Liver (tissue), 8 donors: ENCODE measurements at regions not wholly inside any gene's neighbourhood (a gene's known extent, or its start where the extent isn't known, plus 50 kb on each side); places are given as distances from the start of the nearest gene placed in this dataset.

Experiments
- DNase-seq: peaks from one replicate; pipeline ENCODE4 v3.0.0-alpha.2; 2017; ENCODE audit warnings: low spot score
- H3K27ac ChIP-seq, 2 donors: one replicate each; pipeline ENCODE4 v1.7.0; 2013; ENCODE audit warnings: inconsistent platforms in 2 of 2, low read length in 2 of 2, control low read depth in 1 of 2, low read depth in 1 of 2, mild to moderate bottlenecking in 1 of 2
- H3K27me3 ChIP-seq, 4 donors: one replicate each; pipeline versions ENCODE4 v1.6.1 to v1.7.0; 2013; ENCODE audit warnings: low read length in 3 of 4, inconsistent platforms in 1 of 4, mild to moderate bottlenecking in 1 of 4, moderate library complexity in 1 of 4; ENCODE audit not compliant: control insufficient read depth in 4 of 4, insufficient read depth in 4 of 4
- H3K36me3 ChIP-seq, 4 donors: one replicate each; pipeline versions ENCODE4 v1.6.1 to v1.7.0; 2013; ENCODE audit warnings: low read length in 3 of 4, mild to moderate bottlenecking in 3 of 4, low read depth in 1 of 4, moderate library complexity in 1 of 4; ENCODE audit not compliant: control insufficient read depth in 4 of 4, insufficient read depth in 3 of 4
- H3K4me1 ChIP-seq, 4 donors: one replicate each; pipeline versions ENCODE4 v1.6.1 to v1.7.0; 2013; ENCODE audit warnings: low read length in 3 of 4, mild to moderate bottlenecking in 3 of 4, moderate library complexity in 1 of 4; ENCODE audit not compliant: control insufficient read depth in 4 of 4, insufficient read depth in 4 of 4
- H3K4me3 ChIP-seq, 3 donors: one replicate each; pipeline versions ENCODE4 v1.6.1 to v1.7.0; 2013; ENCODE audit warnings: low read length in 3 of 3, control low read depth in 1 of 3, low read depth in 1 of 3, mild to moderate bottlenecking in 1 of 3
- H3K9ac ChIP-seq, 2 donors: one replicate each; pipeline ENCODE4 v1.7.0; 2013; ENCODE audit warnings: low read length in 2 of 2, mild to moderate bottlenecking in 2 of 2, moderate library complexity in 2 of 2, control low read depth in 1 of 2, low read depth in 1 of 2
- H3K9me3 ChIP-seq, 4 donors: one replicate each; pipeline versions ENCODE4 v1.6.1 to v1.7.0; 2013; ENCODE audit warnings: low read length in 3 of 4; ENCODE audit not compliant: control insufficient read depth in 4 of 4
- EGR1 ChIP-seq, 2 donors: IDR thresholded peaks; 2 replicates each; pipeline ENCODE4 v1.6.1; 2016 to 2018; ENCODE audit warnings: antibody characterized with exemption in 2 of 2, low read depth in 2 of 2
- FOXA1 ChIP-seq: IDR thresholded peaks from 2 replicates; pipeline ENCODE4 v1.6.1; 2016; ENCODE audit warnings: antibody characterized with exemption
- FOXA2 ChIP-seq: IDR thresholded peaks from 2 replicates; pipeline ENCODE4 v1.6.1; 2016; ENCODE audit warnings: antibody characterized with exemption
- GABPA ChIP-seq, 2 donors: IDR thresholded peaks in 1 of 2; conservative IDR thresholded peaks in 1 of 2; 2 replicates each; pipeline ENCODE4 v1.6.1; 2016; ENCODE audit warnings: antibody characterized with exemption in 2 of 2, mild to moderate bottlenecking in 1 of 2, moderate library complexity in 1 of 2
- HNF4A ChIP-seq, 2 donors: conservative IDR thresholded peaks; 2 replicates each; pipeline ENCODE4 v1.6.1; 2016; ENCODE audit warnings: antibody characterized with exemption in 2 of 2, mild to moderate bottlenecking in 2 of 2
- HNF4G ChIP-seq: IDR thresholded peaks from 2 replicates; pipeline ENCODE4 v1.6.1; 2016; ENCODE audit warnings: antibody characterized with exemption
- JUND ChIP-seq, 2 donors: IDR thresholded peaks; 2 replicates each; pipeline ENCODE4 v1.6.1; 2016; ENCODE audit warnings: antibody characterized with exemption in 2 of 2
- NR2F2 ChIP-seq: IDR thresholded peaks from 2 replicates; pipeline ENCODE4 v1.6.1; 2016; ENCODE audit warnings: antibody characterized with exemption
- RXRA ChIP-seq, 2 donors: IDR thresholded peaks; 2 replicates each; pipeline ENCODE4 v1.6.1; 2017 to 2018; ENCODE audit warnings: antibody characterized with exemption in 2 of 2, mild to moderate bottlenecking in 1 of 2
- SP1 ChIP-seq: IDR thresholded peaks from 2 replicates; pipeline ENCODE4 v1.6.1; 2018; ENCODE audit warnings: antibody characterized with exemption, mild to moderate bottlenecking
- TAF1 ChIP-seq: conservative IDR thresholded peaks from 2 replicates; pipeline ENCODE4 v1.6.1; 2016; ENCODE audit warnings: antibody characterized with exemption, mild to moderate bottlenecking
- YY1 ChIP-seq: IDR thresholded peaks from 2 replicates; pipeline ENCODE4 v1.6.1; 2016; ENCODE audit warnings: antibody characterized with exemption, mild to moderate bottlenecking
- WGBS: extraction: QIAGEN DNeasy Blood & Tissue Kit; methylation state at CpG from one replicate; pipeline ENCODE4 v1.1.7; 2013; 5-methylcytosine and 5-hydroxymethylcytosine counted together
- TF ChIP-seq, protein P1 (sequence below): IDR thresholded peaks from 2 replicates; pipeline ENCODE4 v1.6.1; 2016; ENCODE audit warnings: antibody characterized with exemption
- TF ChIP-seq, protein P2 (sequence below): fragments of 150-350 bp; IDR thresholded peaks from 2 replicates; pipeline ENCODE4 v1.5.1; 2017; ENCODE audit warnings: improper control_type of control experiment, low read depth, low read length; ENCODE audit not compliant: missing input control
- TF ChIP-seq, protein P3 (sequence below): IDR thresholded peaks from 2 replicates; pipeline ENCODE4 v1.6.1; 2016; ENCODE audit warnings: antibody characterized with exemption, mild to moderate bottlenecking
- TF ChIP-seq, protein P4 (sequence below): IDR thresholded peaks from 2 replicates; pipeline ENCODE4 v1.6.1; 2016; ENCODE audit warnings: antibody characterized with exemption
- TF ChIP-seq, protein P5 (sequence below): IDR thresholded peaks from 2 replicates; pipeline ENCODE4 v1.6.1; 2016; ENCODE audit warnings: antibody characterized with exemption
- donor health status: healthy.
- donor health status: healthy.
- donor health status: healthy.
- donor health status: healthy.
- donor health status: healthy.

DNA sequence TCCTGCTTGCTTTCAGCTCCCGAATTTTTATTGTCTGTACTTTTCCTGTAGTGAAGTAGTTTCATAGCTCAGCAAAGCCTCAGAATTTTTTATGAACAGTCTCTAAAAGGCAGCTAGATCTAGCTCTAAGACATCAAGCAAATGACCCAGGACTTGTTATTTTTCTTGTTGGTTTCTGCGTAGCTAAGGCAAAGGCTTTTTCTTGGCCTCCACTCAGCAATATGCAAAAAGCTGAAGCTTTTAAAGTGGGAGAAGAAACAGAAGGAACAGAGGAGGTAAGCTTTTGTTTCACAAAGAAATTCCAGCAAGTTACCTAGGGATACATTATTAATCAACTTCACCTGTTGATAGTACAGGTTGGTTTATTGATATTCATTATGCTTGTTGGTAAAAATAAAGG, 235.9 kb downstream of the PCDH20 start:
- TF ChIP-seq, protein P1, sequence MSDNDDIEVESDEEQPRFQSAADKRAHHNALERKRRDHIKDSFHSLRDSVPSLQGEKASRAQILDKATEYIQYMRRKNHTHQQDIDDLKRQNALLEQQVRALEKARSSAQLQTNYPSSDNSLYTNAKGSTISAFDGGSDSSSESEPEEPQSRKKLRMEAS = no peak
- TF ChIP-seq RXRA (IDR thresholded peaks at IDR 0.05) = no peak
- TF ChIP-seq HNF4G = no peak
- no peak for TF ChIP-seq FOXA1
- TF ChIP-seq EGR1 (IDR thresholded peaks at IDR 0.05; ENCODE audit: low read depth in 2 of 2) = no peak
- no peak for TF ChIP-seq YY1
- no peak for TF ChIP-seq SP1
- TF ChIP-seq NR2F2 = no peak
- TF ChIP-seq, protein P2, sequence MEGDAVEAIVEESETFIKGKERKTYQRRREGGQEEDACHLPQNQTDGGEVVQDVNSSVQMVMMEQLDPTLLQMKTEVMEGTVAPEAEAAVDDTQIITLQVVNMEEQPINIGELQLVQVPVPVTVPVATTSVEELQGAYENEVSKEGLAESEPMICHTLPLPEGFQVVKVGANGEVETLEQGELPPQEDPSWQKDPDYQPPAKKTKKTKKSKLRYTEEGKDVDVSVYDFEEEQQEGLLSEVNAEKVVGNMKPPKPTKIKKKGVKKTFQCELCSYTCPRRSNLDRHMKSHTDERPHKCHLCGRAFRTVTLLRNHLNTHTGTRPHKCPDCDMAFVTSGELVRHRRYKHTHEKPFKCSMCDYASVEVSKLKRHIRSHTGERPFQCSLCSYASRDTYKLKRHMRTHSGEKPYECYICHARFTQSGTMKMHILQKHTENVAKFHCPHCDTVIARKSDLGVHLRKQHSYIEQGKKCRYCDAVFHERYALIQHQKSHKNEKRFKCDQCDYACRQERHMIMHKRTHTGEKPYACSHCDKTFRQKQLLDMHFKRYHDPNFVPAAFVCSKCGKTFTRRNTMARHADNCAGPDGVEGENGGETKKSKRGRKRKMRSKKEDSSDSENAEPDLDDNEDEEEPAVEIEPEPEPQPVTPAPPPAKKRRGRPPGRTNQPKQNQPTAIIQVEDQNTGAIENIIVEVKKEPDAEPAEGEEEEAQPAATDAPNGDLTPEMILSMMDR = no peak
- no peak for TF ChIP-seq GABPA (IDR thresholded peaks at IDR 0.05 in 1 of 2, conservative IDR thresholded peaks at IDR 0.05 in 1 of 2)
- DNase-seq = no peak
- 56% methylated on average over 2 of the region's 2 CpGs for WGBS
- no peaks in the 10 kb centered on the region for H3K4me1 ChIP-seq
- no peak overlapping the region for H3K4me3 ChIP-seq
- H3K27me3 ChIP-seq = no peaks in the 10 kb centered on the region
- H3K9me3 ChIP-seq = no peaks in the 10 kb centered on the region
- H3K9ac ChIP-seq = no peak overlapping the region
- H3K36me3 ChIP-seq = no peaks in the 10 kb centered on the region
- H3K27ac ChIP-seq = no peak overlapping the region

DNA sequence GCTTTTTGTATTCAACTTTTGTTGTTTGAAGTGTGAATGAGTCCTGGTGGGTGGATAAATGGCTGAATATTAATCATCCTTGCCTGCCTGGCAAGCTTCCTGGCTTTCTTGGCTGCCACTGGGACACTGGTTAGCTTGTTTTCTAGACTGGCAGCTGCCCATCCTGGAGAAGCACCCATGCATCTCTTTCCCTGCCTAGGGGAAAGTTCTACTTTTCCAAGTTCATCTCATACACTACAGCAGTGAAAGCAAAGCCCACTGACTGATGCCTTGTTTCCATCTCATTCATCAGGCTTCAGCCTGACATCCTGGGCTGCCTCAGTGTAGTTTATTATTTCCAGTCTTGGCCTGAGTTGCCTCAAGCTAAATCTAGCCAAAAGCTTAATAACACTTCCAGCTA, 244.8 kb downstream of the PCDH20 start:
- H3K36me3 ChIP-seq = no peaks in the 10 kb centered on the region
- H3K9me3 ChIP-seq = no peaks in the 10 kb centered on the region

More for the DNA sequence above, 244.8 kb downstream of the PCDH20 start:
- H3K27ac ChIP-seq = no peak overlapping the region
- TF ChIP-seq EGR1 (IDR thresholded peaks at IDR 0.05; ENCODE audit: low read depth in 2 of 2) (no peak), JUND (IDR thresholded peaks at IDR 0.05) (no peak), HNF4A (conservative IDR thresholded peaks at IDR 0.05) (no peak), FOXA1 (no peak), SP1 (no peak), TAF1 (no peak), NR2F2 (no peak), FOXA2 (no peak)
- TF ChIP-seq, protein P3, sequence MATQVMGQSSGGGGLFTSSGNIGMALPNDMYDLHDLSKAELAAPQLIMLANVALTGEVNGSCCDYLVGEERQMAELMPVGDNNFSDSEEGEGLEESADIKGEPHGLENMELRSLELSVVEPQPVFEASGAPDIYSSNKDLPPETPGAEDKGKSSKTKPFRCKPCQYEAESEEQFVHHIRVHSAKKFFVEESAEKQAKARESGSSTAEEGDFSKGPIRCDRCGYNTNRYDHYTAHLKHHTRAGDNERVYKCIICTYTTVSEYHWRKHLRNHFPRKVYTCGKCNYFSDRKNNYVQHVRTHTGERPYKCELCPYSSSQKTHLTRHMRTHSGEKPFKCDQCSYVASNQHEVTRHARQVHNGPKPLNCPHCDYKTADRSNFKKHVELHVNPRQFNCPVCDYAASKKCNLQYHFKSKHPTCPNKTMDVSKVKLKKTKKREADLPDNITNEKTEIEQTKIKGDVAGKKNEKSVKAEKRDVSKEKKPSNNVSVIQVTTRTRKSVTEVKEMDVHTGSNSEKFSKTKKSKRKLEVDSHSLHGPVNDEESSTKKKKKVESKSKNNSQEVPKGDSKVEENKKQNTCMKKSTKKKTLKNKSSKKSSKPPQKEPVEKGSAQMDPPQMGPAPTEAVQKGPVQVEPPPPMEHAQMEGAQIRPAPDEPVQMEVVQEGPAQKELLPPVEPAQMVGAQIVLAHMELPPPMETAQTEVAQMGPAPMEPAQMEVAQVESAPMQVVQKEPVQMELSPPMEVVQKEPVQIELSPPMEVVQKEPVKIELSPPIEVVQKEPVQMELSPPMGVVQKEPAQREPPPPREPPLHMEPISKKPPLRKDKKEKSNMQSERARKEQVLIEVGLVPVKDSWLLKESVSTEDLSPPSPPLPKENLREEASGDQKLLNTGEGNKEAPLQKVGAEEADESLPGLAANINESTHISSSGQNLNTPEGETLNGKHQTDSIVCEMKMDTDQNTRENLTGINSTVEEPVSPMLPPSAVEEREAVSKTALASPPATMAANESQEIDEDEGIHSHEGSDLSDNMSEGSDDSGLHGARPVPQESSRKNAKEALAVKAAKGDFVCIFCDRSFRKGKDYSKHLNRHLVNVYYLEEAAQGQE = no peak
- TF ChIP-seq, protein P2 = no peak
- TF ChIP-seq, protein P4, sequence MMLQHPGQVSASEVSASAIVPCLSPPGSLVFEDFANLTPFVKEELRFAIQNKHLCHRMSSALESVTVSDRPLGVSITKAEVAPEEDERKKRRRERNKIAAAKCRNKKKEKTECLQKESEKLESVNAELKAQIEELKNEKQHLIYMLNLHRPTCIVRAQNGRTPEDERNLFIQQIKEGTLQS = no peak
- TF ChIP-seq, protein P1 = no peak
- TF ChIP-seq, protein P5, sequence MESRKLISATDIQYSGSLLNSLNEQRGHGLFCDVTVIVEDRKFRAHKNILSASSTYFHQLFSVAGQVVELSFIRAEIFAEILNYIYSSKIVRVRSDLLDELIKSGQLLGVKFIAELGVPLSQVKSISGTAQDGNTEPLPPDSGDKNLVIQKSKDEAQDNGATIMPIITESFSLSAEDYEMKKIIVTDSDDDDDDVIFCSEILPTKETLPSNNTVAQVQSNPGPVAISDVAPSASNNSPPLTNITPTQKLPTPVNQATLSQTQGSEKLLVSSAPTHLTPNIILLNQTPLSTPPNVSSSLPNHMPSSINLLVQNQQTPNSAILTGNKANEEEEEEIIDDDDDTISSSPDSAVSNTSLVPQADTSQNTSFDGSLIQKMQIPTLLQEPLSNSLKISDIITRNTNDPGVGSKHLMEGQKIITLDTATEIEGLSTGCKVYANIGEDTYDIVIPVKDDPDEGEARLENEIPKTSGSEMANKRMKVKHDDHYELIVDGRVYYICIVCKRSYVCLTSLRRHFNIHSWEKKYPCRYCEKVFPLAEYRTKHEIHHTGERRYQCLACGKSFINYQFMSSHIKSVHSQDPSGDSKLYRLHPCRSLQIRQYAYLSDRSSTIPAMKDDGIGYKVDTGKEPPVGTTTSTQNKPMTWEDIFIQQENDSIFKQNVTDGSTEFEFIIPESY = no peak
- no peaks in the 10 kb centered on the region for H3K4me1 ChIP-seq
- no peak for DNase-seq
- H3K27me3 ChIP-seq = peaks cover 0 to 5% (median 0%) of the 10 kb centered on the region in 4 donors
- H3K4me3 ChIP-seq = no peak overlapping the region
- no peak overlapping the region for H3K9ac ChIP-seq
